Adrenal gland (tissue), 9 donors: ENCODE measurements at regions not wholly inside any gene's neighbourhood (a gene's known extent, or its start where the extent isn't known, plus 50 kb on each side); places are given as distances from the start of the nearest gene placed in this dataset.

ENCODE experiments used
- DNase-seq, 7 donors: peaks; one replicate each; pipeline ENCODE4 v3.0.0-alpha.2; 2019 to 2020
- H3K27ac ChIP-seq, 5 donors: fragments of 200-600 bp; sonication (generic) in 4 of 5; 1 replicate in 3 of 5; 2 replicates in 2 of 5; pipeline versions ENCODE4 v1.5.1 to v1.8.0; 2016 to 2020; ENCODE audit warnings: mild to moderate bottlenecking in 1 of 5
- H3K27me3 ChIP-seq: fragments of 200-600 bp; 2 replicates; pipeline ENCODE4 v1.8.0; 2021
- H3K36me3 ChIP-seq, 2 donors: fragments of 200-600 bp; replicated peaks in 1 of 2; 1 replicate in 1 of 2; 2 replicates in 1 of 2; pipeline versions ENCODE4 v1.5.1 to v1.8.0; 2018 to 2022
- H3K4me1 ChIP-seq, 2 donors: fragments of 200-600 bp; replicated peaks in 1 of 2; 1 replicate in 1 of 2; 2 replicates in 1 of 2; pipeline versions ENCODE4 v1.5.1 to v1.8.0; 2018 to 2021
- H3K4me3 ChIP-seq, 4 donors: fragments of 200-600 bp; sonication (generic) in 3 of 4; one replicate each; pipeline ENCODE4 v1.5.1; 2016 to 2018
- H3K9me3 ChIP-seq, 3 donors: fragments of 200-600 bp; sonication (generic) in 1 of 3; replicated peaks in 1 of 3; 1 replicate in 2 of 3; 2 replicates in 1 of 3; pipeline versions ENCODE4 v1.5.1 to v1.8.0; 2016 to 2021
- POLR2A ChIP-seq, 2 donors: fragments of 450-650 bp; IDR thresholded peaks; one replicate each; pipeline ENCODE4 v1.6.1; 2017; ENCODE audit warnings: antibody characterized with exemption in 2 of 2, mild to moderate bottlenecking in 2 of 2, moderate library complexity in 1 of 2
- WGBS, 4 donors: extraction: QIAGEN DNeasy Blood & Tissue Kit in 2 of 4; methylation state at CpG; one replicate each; pipeline versions ENCODE4 v1.1.5 to v1.1.7; 2013 to 2017; 5-methylcytosine and 5-hydroxymethylcytosine counted together
- intact Hi-C, 2 donors: fragments of 100-400 bp; cut with DNase I; formaldehyde crosslinking; loops; one replicate each; pipeline versions ENCODE4 v1.14.1 to v1.15.0; 2022 to 2023
- TF ChIP-seq, protein P1 (sequence below), 6 experiments: fragments of 450-650 bp in 4 of 6; fragments of 200-600 bp in 2 of 6; sonication (generic) in 1 of 6; IDR thresholded peaks; 1 replicate in 5 of 6; 2 replicates in 1 of 6; pipeline versions ENCODE4 v1.5.1 to v1.8.0; 2016 to 2021; ENCODE audit warnings: antibody characterized with exemption in 6 of 6, mild to moderate bottlenecking in 2 of 6, moderate library complexity in 1 of 6
- donor health status: healthy with polysubstance abuse.
- donor health status: Bipolar disorder and iron deficiency.
- donor health status: DM: yes; HTN: yes; CAD: no.
- donor health status: DM: no; HTN: no; CAD: no.
- donor health status: DM: no; HTN: no; CAD: no.

DNA sequence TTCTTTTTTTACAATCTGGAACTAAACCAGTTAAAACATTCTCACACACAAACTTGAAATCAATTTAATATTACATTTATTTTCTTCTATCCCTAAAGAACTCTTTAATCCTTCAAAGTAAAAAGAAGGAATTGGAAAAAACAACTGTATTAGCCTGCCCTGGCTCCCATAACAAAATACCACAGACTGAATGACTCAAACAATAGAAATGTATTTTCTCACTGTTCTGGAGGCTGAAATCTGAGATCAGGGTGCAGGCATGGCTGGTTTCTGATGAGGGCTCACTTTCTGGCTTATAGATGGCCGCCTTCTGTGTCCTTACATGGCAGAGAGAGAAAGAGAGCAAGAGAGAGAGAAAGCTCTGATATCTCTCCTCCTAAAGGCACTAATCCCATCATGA, 149.4 kb downstream of the PDGFRA start:
- intact Hi-C loops = no loop called here
- 72 to 95% (median 81%) methylated on average over 1 of the region's 1 CpG for WGBS, 4 donors
- TF ChIP-seq, protein P1, sequence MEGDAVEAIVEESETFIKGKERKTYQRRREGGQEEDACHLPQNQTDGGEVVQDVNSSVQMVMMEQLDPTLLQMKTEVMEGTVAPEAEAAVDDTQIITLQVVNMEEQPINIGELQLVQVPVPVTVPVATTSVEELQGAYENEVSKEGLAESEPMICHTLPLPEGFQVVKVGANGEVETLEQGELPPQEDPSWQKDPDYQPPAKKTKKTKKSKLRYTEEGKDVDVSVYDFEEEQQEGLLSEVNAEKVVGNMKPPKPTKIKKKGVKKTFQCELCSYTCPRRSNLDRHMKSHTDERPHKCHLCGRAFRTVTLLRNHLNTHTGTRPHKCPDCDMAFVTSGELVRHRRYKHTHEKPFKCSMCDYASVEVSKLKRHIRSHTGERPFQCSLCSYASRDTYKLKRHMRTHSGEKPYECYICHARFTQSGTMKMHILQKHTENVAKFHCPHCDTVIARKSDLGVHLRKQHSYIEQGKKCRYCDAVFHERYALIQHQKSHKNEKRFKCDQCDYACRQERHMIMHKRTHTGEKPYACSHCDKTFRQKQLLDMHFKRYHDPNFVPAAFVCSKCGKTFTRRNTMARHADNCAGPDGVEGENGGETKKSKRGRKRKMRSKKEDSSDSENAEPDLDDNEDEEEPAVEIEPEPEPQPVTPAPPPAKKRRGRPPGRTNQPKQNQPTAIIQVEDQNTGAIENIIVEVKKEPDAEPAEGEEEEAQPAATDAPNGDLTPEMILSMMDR (IDR thresholded peaks at IDR 0.05) = no peak
- no peak for TF ChIP-seq POLR2A (IDR thresholded peaks at IDR 0.05)
- Histone ChIP-seq H3K4me1 (no peaks in the 10 kb centered on the region), H3K27me3 (no peaks in the 10 kb centered on the region), H3K9me3 (no peaks in the 10 kb centered on the region), H3K36me3 (no peaks in the 10 kb centered on the region), H3K27ac (no peak overlapping the region), H3K4me3 (no peak overlapping the region)
- no peak for DNase-seq

DNA sequence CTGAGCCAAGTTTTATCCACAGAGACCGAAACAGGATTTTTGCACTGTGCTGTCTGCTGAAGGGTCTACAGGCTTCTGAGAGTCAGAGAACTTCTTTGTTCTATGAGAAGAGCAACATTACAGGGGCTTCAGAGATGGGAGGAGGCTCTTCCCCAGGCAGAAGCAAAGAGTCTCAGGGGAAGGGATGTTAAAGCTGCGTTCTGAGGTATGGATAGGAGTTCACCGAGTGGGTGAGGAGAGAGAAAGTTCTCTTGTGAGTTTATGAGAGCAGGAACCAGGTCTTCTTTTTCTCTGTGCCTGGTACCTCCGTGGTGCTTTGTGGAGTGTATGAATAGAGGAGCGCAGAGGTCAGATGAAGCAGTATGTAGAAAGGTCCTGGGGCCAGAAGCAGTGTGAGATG, 155.1 kb downstream of the PDGFRA start:
- Histone ChIP-seq H3K4me3 (no peak overlapping the region), H3K9me3 (no peaks in the 10 kb centered on the region), H3K4me1 (no peaks in the 10 kb centered on the region), H3K36me3 (no peaks in the 10 kb centered on the region), H3K27me3 (no peaks in the 10 kb centered on the region), H3K27ac (no peak overlapping the region)
- TF ChIP-seq POLR2A (IDR thresholded peaks at IDR 0.05) = no peak
- TF ChIP-seq, protein P1 (IDR thresholded peaks at IDR 0.05) = no peak
- 82 to 90% (median 83%) methylated on average over 5 of the region's 5 CpGs for WGBS, 4 donors
- DNase-seq = no peak
- intact Hi-C loops = no loop called here

DNA sequence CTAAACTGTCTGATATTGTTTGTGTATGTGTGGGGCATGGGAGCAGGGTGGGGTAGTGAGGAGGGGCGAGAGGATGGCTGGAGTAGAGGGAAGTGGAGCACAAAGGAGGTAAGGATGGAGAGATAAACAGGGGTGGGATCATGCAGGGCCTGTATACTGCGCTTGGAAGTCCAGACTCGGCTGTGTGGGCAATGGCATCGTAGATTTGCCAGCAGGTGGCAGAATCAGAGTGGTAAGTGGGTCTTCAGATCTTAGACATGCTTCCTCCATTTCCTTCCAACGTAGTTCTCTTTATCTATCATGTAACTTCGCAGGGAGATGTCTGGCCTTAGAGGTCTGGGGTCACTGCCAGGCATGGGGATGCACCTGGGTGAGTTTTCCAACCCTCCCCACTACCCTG, 155.5 kb downstream of the PDGFRA start:
- Histone ChIP-seq H3K4me1 (no peaks in the 10 kb centered on the region), H3K36me3 (no peaks in the 10 kb centered on the region), H3K27me3 (no peaks in the 10 kb centered on the region), H3K27ac (no peak overlapping the region), H3K4me3 (no peak overlapping the region), H3K9me3 (no peaks in the 10 kb centered on the region)
- WGBS, 4 donors = 28 to 44% (median 39%) methylated on average over 6 of the region's 6 CpGs
- intact Hi-C loops = no loop called here
- DNase-seq = peak; percentile 46 to 77 (median 52)
- TF ChIP-seq POLR2A (IDR thresholded peaks at IDR 0.05) = no peak
- TF ChIP-seq, protein P1 (IDR thresholded peaks at IDR 0.05) = peak; percentile 27 to 57 (median 46)

DNA sequence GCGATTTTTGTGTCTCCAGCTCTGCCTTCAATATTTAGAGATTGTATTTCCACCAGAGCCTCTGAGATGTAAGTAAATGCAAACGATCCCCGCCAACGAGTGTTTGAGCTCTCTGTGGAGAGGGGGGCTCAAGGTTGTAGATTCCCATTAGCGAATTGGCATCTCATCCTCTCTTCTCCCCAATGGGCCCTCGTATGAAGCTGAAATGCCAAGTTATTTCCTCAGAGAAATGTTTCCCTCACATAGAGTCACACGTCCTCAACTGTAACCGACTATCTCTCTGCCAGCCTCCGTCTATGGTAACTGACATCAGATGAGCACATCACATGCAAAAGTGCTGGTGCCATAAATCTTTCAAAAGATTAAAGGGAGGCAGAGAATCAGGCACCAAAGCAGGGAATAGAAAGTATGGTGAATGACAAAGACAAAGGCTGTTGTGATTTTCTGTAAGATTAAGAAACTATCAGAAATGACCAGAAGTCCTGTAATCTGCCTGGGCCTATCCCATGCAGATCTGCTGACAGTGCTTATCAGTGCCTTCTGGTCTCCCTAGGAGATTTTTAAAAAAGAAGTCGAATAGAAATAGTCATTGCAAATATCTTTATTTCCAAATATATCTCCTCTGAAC, 157.1 kb downstream of the PDGFRA start:
- no peak overlapping the region for H3K4me3 ChIP-seq
- H3K36me3 ChIP-seq = no peaks in the 10 kb centered on the region
- WGBS, 4 donors = 73 to 75% (median 75%) methylated on average over 10 of the region's 10 CpGs
- DNase-seq = no peak
- no peak overlapping the region for H3K27ac ChIP-seq
- no peaks in the 10 kb centered on the region for H3K27me3 ChIP-seq
- TF ChIP-seq POLR2A (IDR thresholded peaks at IDR 0.05) = no peak
- TF ChIP-seq, protein P1 (IDR thresholded peaks at IDR 0.05) = no peak
- no peaks in the 10 kb centered on the region for H3K9me3 ChIP-seq
- H3K4me1 ChIP-seq = no peaks in the 10 kb centered on the region
- intact Hi-C loops = no loop called here
